ENCODE measurements at regions not wholly inside any gene's neighbourhood (a gene's known extent, or its start where the extent isn't known, plus 50 kb on each side); places are given as distances from the start of the nearest gene placed in this dataset.

- Histone ChIP-seq H3K36me3 (ENCODE audit: control insufficient read depth, low read length) (no peaks in the 10 kb centered on the region), H3K9me3 (ENCODE audit: control insufficient read depth, insufficient read depth, low read length) (no peaks in the 10 kb centered on the region), H3K4me2 (ENCODE audit: low read length) (no peak overlapping the region), H3K27me3 (ENCODE audit: control insufficient read depth, low read length) (no peaks in the 10 kb centered on the region), H3K27ac (ENCODE audit: low read depth, low read length) (no peak overlapping the region), H3F3A (ENCODE audit: control insufficient read depth, insufficient read depth) (no peaks in the 10 kb centered on the region), H3K9me2 (replicated peaks; ENCODE audit: control insufficient read depth, low read length) (no peaks in the 10 kb centered on the region), H3K4me1 (ENCODE audit: control insufficient read depth, low read length) (no peaks in the 10 kb centered on the region), H3K4me3 (ENCODE audit: low read length) (no peak overlapping the region), H3K79me2 (ENCODE audit: control insufficient read depth, low read length) (no peaks in the 10 kb centered on the region), H4K20me1 (ENCODE audit: control insufficient read depth, insufficient read depth, low read depth, low read length) (no peaks in the 10 kb centered on the region)
- TF ChIP-seq CTCF (IDR thresholded peaks at IDR 0.05; ENCODE audit: low read depth, low read length, poor library complexity, severe bottlenecking), result no peak
- no peak for TF ChIP-seq EZH2phosphoT487 (IDR thresholded peaks at IDR 0.05; ENCODE audit: borderline replicate concordance, low read length)
Measured at GRCh38 chr16:5422643-5423496, 325.3 kb upstream of the EEF2KMT start.

GRCh38 chr16:5422047-5422446 is 324.5 kb upstream of the EEF2KMT start:
- H3F3A ChIP-seq (ENCODE audit: control insufficient read depth, insufficient read depth), result no peaks in the 10 kb centered on the region
- H3K9me2 ChIP-seq (replicated peaks; ENCODE audit: control insufficient read depth, low read length), result no peaks in the 10 kb centered on the region
- H3K27me3 ChIP-seq (ENCODE audit: control insufficient read depth, low read length), result no peaks in the 10 kb centered on the region
- no peaks in the 10 kb centered on the region for H3K4me1 ChIP-seq (ENCODE audit: control insufficient read depth, low read length)
- H3K9me3 ChIP-seq (ENCODE audit: control insufficient read depth, insufficient read depth, low read length), result no peaks in the 10 kb centered on the region
- no peaks in the 10 kb centered on the region for H4K20me1 ChIP-seq (ENCODE audit: control insufficient read depth, insufficient read depth, low read depth, low read length)
- no peaks in the 10 kb centered on the region for H3K36me3 ChIP-seq (ENCODE audit: control insufficient read depth, low read length)
- no peaks in the 10 kb centered on the region for H3K79me2 ChIP-seq (ENCODE audit: control insufficient read depth, low read length)
- TF ChIP-seq CTCF (IDR thresholded peaks at IDR 0.05; ENCODE audit: low read depth, low read length, poor library complexity, severe bottlenecking) (no peak), EZH2phosphoT487 (IDR thresholded peaks at IDR 0.05; ENCODE audit: borderline replicate concordance, low read length) (no peak)
- H3K4me2 ChIP-seq (ENCODE audit: low read length), result no peak overlapping the region
- H3K4me3 ChIP-seq (ENCODE audit: low read length), result no peak overlapping the region
- no peak overlapping the region for H3K27ac ChIP-seq (ENCODE audit: low read depth, low read length)

- H3K4me2 ChIP-seq (ENCODE audit: low read length), result no peak overlapping the region
Measured at GRCh38 chr16:5416013-5416412, 318.4 kb upstream of the EEF2KMT start.

More at GRCh38 chr16:5416013-5416412, 318.4 kb upstream of the EEF2KMT start:
- Histone ChIP-seq H3K36me3 (ENCODE audit: control insufficient read depth, low read length) (no peaks in the 10 kb centered on the region), H4K20me1 (ENCODE audit: control insufficient read depth, insufficient read depth, low read depth, low read length) (no peaks in the 10 kb centered on the region), H3K4me3 (ENCODE audit: low read length) (no peak overlapping the region), H3K9me2 (replicated peaks; ENCODE audit: control insufficient read depth, low read length) (no peaks in the 10 kb centered on the region), H3K27ac (ENCODE audit: low read depth, low read length) (no peak overlapping the region), H3K4me1 (ENCODE audit: control insufficient read depth, low read length) (no peaks in the 10 kb centered on the region), H3K27me3 (ENCODE audit: control insufficient read depth, low read length) (no peaks in the 10 kb centered on the region), H3K79me2 (ENCODE audit: control insufficient read depth, low read length) (no peaks in the 10 kb centered on the region), H3F3A (ENCODE audit: control insufficient read depth, insufficient read depth) (no peaks in the 10 kb centered on the region), H3K9me3 (ENCODE audit: control insufficient read depth, insufficient read depth, low read length) (no peaks in the 10 kb centered on the region)
- no peak for TF ChIP-seq CTCF (IDR thresholded peaks at IDR 0.05; ENCODE audit: low read depth, low read length, poor library complexity, severe bottlenecking)
- TF ChIP-seq EZH2phosphoT487 (IDR thresholded peaks at IDR 0.05; ENCODE audit: borderline replicate concordance, low read length), result no peak
